ENCODE measurements at regions not wholly inside any gene's neighbourhood (a gene's known extent, or its start where the extent isn't known, plus 50 kb on each side); places are given as distances from the start of the nearest gene placed in this dataset.

GRCh38 chr22:27336151-27337090 is 465.1 kb downstream of the MN1 start:
- DNase-seq (ENCODE audit: low read depth, low spot score): no peak

GRCh38 chr22:27337676-27338075 is 463.9 kb downstream of the MN1 start:
- DNase-seq (ENCODE audit: low read depth, low spot score): no peak

DNA sequence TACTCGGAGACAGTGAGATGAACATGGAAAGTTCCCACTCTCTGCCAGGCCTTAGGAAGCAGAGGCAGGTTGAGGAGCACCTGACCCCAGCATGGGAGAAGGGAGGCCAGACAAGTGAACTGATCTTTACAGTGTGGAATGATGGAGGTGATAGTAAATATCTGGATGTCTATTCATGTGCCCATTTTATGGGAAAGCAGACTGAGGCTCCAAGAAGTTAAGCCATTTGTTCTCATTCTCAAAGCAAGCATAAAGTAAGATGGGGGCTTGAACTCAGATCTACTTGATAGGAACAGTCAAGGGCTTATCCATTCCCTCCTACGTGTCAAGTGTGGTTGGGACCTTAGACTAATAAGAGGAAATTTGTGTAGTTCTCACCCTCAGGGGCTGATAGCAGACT is 461.5 kb downstream of the MN1 start:
- no peak for DNase-seq (ENCODE audit: low read depth, low spot score)

DNA sequence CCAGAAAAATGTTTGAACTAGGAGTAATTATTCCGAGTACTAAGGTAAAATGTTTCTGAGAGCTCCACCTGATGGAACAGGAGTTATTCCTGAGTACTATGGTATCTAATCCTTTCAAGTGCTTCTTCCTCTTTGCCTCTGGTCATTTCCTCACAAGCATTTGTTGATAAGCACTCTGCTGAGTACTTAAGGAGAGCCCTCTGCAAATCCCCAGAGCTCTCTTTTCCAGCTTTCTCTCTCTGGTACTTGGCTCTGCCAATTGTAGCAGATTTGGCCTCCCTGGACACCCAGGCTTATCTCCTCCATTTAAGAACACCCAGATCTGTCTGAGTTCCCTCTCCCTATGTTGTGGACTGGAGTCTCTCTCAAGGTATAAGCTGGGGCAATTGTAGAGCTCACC is 457.0 kb downstream of the MN1 start:
- DNase-seq (ENCODE audit: low read depth, low spot score): no peak

GRCh38 chr22:27345691-27346090 is 455.9 kb downstream of the MN1 start:
- no peak for DNase-seq (ENCODE audit: low read depth, low spot score)

DNA sequence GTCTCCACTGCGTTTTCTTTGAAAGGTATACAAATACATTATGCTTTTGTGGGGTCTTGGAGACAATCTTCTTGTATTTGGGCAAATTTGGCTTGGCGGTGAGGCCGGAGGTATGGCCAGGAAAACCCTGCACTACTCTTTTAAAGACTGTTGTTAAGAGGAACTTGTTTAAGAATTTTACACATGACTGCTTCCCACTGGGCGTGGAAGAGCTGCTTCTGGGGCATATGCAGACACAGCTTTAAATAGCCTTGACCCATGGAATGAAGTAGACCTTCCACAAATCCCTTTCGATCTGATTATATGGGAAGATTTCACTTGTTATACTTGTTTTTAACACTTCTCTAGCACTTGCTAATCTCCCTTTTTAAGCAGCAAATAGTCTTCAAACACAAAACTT is 453.6 kb downstream of the MN1 start:
- no peak for DNase-seq (ENCODE audit: low read depth, low spot score)

DNA sequence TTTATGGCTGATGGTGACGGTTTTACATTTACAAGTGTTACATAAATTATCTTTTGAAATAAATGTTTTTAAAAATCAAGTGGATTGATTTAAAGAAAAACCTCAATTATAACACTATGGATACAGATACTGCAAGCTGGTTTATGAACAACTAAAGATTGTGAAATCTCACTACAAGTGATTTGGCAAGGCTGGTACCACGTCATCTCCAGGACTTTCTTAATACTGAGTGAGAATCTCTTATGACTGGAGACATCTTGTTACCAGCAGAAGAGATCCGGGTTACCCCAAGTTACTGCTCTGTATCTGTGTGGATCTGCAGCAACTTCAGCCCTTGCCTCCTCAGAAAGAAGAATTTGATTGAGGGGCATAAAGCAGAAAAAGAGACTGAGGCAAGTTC is 452.9 kb downstream of the MN1 start:
- DNase-seq (ENCODE audit: low read depth, low spot score): no peak

DNA sequence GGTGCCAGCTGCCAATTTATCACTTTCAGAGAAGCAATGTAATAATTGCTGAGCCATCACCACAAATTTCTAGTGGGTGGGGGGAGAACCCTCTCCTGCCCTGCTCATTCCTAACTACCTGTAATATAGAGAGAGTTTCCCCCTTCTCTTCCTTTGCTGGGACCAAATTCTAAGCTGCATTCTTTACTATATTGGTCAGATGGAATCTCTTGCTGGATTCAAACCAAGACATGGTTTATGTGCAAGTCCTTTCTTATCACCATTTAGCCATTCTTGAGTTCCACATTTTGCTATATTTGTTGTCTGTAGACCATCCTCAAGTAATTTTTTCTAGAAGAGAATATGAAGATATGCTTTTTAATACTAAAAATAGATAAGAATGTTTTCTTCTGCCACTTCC is 452.1 kb downstream of the MN1 start:
- DNase-seq (ENCODE audit: low read depth, low spot score): no peak

DNA sequence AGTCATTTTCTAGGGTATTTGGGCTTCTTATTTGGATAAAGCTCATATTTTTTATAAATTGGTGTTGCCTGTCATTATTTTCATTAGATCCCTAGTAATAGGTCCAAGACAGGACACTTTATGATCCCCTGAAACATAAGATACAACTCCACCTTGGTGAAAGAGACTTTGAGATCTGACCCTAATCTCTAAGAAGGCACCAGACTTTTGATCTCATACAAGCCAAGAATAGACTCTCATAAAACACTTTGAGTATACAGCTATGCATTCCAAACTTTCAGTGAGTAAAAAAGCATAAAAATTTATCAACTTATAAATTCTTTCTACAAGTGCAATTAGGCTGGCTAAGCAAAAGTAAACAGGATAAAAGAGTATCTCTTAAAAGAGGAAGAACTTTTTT is 451.2 kb downstream of the MN1 start:
- DNase-seq (ENCODE audit: low read depth, low spot score): no peak

- DNase-seq (ENCODE audit: low read depth, low spot score): no peak
Measured at GRCh38 chr22:27352426-27352825, 449.1 kb downstream of the MN1 start.

- DNase-seq (ENCODE audit: low read depth, low spot score): no peak
Measured at GRCh38 chr22:27358096-27358870, 443.3 kb downstream of the MN1 start.

DNA sequence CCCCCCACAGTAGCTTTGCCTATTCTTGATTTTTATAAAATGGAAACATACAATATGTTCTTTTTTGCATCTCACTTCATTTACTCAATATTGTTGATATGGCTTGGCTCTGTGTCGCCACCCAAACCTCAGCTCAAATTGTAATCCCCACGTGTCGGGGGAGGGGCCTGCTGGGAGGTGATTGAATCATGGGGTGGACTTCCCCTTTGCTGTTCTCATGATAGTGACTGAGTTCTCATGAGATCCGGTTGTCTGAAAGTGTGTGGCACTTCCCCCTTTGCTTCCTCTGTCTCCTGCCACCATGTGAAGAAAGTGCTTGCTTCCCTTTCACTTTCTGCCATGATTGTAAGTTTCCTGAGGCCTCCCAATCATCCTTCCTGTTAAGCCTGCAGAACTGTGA is 431.3 kb downstream of the MN1 start:
- no peak for DNase-seq (ENCODE audit: low read depth, low spot score)

GRCh38 chr22:27370987-27371386 is 430.6 kb downstream of the MN1 start:
- DNase-seq (ENCODE audit: low read depth, low spot score): no peak

DNA sequence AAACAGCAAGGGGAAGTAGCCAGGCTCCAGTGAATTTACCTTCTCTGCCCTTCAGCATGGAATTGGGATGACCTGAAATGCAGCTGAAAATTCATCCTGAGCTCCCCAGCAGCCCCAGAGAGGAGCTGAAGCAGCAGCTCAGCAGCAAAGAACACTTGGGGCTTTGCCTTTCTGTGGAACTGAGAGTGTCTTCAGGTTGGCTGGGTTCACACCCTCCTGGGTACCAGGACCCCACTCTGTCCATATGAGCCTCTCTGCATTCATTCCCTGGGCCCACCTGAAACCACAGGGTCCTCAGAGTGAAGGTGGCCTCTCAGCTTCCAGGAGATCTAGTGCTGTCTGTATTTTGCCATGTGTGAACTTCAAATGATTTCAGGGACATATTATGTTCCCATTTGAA is 429.2 kb downstream of the MN1 start:
- no peak for DNase-seq (ENCODE audit: low read depth, low spot score)

- peak; percentile 84 for DNase-seq (ENCODE audit: low read depth, low spot score)
Measured at GRCh38 chr22:27372969-27373670, 428.4 kb downstream of the MN1 start.

- no peak for DNase-seq (ENCODE audit: low read depth, low spot score)
Measured at GRCh38 chr22:27377501-27378295, 423.9 kb downstream of the MN1 start.

DNA sequence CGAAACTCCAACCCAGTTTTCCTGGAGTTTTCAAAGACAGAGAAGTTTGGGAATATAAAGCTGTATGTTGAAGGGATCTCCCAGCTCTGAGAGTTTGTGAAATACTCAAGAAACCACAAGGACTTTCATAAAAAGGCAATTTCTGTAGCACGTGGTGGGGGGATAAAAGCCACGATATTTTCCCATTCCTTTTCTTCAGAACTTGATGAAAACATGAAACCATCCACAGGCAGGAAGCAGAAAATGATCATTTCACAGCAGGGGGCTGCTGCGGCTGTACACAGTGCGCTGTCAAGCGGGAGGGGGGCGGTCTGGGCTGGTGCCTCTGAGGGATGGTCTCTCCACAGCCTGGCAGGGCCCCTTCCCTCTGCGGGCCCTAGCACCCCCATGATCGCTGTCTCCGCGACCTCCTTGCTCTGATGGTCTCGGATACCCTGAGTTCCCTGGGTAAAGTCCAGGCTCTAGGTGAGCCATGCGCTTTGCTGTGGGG is 423.2 kb downstream of the MN1 start:
- no peak for DNase-seq (ENCODE audit: low read depth, low spot score)

DNA sequence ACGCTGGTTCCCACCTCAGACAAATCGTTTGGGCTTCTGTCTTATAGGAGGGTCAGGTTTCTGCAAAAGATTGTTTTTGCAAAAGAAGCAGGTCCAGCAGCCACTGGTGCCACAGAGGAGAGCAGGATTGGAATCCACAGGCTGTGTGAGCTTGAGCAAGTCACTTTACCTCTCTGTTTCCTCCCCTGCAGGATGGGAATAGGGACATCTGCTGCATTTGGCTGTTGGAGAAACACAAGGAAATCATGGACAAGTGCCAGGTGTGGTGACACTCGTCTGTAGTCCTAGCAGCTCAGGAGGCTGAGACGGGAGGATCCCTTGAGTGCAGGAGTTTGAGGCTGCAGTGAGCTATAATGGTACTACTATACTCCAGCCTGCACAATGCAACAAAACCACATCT is 422.6 kb downstream of the MN1 start:
- DNase-seq (ENCODE audit: low read depth, low spot score): no peak

DNA sequence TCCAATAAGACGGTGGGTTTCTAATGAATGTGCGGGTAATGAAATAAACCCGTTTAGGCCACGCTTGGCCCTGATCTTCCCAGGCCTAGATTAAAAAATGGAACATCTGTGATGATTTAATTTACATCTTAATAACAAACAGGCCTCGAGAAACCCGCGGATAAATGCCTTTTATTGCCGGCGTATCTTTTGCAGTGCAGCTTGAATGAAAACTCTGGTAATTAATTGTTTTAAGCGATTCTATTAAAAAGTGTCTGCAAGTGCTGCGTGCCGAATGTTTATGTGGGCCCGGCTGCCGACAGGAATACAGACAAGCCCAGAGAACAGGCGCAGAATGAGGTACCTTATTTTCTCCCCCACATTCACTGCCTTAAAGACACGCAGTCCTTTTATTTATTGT is 420.7 kb downstream of the MN1 start:
- no peak for DNase-seq (ENCODE audit: low read depth, low spot score)

DNA sequence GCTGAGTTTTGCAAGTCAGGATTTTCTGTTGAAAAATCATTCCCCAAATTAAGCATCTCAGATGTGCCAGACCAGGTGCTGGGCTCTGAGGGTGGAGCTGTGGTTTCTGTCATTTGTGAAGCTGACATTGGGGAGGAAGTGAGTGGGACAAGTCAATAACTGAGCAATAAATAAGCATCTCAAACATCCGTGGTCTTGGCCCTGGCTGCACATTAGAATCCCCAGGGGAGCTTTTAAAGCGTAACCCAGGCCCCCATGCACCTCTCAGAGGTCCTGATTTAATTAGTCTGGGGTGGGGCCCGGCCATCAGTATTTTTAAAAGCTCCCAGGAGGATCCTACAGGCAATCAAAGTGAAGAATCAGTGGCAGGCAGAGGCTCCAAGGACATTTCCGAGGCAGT is 420.0 kb downstream of the MN1 start:
- no peak for DNase-seq (ENCODE audit: low read depth, low spot score)

Data from iPS DF 19.7 (cell line).